ENCODE measurements at regions not wholly inside any gene's neighbourhood (a gene's known extent, or its start where the extent isn't known, plus 50 kb on each side); places are given as distances from the start of the nearest gene placed in this dataset.

DNA sequence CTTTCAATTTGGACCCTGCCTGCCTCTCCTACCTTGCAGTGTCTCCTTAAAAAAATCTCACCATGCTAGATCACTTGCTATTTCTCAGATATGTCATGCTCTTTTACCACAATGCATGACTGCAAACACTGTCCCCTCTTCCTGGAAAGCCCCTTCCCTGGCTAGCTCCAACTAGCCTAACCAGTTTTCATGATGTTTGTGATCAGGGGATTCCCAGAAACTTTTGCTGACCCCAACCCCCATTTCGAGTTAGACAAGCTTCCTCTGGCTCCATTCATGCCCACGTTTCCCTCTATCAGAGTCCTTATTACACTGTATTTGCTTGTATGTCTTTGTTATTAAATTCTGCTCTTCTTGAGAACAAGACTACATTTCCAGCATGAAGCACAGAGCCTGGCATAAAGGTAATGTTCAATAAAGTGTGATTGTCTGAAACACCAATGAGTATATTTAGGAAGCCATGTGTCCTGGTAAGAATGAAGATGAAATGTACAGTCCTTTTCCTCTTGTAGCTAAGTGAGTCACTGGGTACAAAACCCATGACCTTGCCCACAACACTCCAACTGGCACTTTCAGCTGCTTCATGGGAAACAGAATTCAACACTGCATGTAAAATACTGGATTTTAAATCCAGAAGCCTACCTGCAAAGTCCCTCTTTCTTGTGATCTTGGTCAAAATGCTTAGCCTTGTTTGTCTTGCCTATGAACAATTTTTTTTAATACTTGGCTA is 62.0 kb upstream of the ATL2 start:
- TF ChIP-seq, protein P1, sequence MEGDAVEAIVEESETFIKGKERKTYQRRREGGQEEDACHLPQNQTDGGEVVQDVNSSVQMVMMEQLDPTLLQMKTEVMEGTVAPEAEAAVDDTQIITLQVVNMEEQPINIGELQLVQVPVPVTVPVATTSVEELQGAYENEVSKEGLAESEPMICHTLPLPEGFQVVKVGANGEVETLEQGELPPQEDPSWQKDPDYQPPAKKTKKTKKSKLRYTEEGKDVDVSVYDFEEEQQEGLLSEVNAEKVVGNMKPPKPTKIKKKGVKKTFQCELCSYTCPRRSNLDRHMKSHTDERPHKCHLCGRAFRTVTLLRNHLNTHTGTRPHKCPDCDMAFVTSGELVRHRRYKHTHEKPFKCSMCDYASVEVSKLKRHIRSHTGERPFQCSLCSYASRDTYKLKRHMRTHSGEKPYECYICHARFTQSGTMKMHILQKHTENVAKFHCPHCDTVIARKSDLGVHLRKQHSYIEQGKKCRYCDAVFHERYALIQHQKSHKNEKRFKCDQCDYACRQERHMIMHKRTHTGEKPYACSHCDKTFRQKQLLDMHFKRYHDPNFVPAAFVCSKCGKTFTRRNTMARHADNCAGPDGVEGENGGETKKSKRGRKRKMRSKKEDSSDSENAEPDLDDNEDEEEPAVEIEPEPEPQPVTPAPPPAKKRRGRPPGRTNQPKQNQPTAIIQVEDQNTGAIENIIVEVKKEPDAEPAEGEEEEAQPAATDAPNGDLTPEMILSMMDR (IDR thresholded peaks at IDR 0.05; ENCODE audit: poor library complexity): no peak
- TF ChIP-seq EZH2phosphoT487 (IDR thresholded peaks at IDR 0.05; ENCODE audit: low read depth, severe bottlenecking, unreplicated experiment): no peak

Measured in hepatocyte (in vitro differentiated cells).